DMS114 treated with DMSO at 0.1 percent for 48 hours (cell line): ENCODE measurements at regions not wholly inside any gene's neighbourhood (a gene's known extent, or its start where the extent isn't known, plus 50 kb on each side); places are given as distances from the start of the nearest gene placed in this dataset.
"Not testable (repeated sequence)": the region's sequence is repeated elsewhere in the genome, so short reads cannot be mapped to it uniquely, and the experiment has no call there.

Experiments used
- DNase-seq: peaks from one replicate; lab custom pipeline; 2025; ENCODE audit not compliant: unreplicated experiment; lab: John Stamatoyannopoulos, UW

DNA sequence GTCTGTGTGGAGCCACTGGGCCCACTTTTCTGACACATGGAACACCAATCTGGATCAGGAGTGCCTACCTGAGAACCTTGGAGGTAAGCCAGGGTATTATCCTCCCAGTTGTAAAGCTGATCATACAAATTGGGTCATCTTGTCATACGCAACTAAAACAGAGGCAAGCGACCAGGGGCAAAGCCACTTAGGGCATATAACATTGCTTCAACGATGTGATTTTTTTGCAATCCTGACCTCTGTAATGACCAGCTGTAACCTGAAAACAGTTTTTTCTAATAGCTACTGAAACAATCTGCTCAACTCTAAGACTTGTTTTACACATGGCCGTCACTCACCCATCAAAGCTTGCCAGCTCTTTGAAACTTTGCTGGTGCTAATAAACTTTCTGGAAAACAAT, 261.5 kb upstream of the AGTR2 start:
- DNase-seq: no peak

DNA sequence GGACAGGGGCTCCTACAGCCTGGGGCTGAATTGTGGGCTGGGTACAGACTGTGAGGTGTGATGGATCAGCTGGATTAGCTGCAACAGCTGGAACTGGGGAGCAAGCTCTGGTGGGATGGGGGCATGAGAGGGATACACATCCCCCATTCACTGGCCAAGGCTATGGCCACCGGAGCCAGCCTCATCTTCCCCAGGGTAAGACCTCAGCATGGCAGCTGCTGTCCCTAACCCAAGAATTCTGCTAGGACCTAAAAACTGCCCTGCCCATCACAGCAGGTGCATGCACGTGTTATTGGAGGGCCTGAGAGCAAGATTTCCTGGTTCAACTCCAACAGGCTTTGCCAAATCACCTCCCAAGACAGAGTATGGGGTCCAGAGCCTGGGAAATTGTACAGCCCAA, 258.6 kb upstream of the AGTR2 start:
- DNase-seq: no peak

DNA sequence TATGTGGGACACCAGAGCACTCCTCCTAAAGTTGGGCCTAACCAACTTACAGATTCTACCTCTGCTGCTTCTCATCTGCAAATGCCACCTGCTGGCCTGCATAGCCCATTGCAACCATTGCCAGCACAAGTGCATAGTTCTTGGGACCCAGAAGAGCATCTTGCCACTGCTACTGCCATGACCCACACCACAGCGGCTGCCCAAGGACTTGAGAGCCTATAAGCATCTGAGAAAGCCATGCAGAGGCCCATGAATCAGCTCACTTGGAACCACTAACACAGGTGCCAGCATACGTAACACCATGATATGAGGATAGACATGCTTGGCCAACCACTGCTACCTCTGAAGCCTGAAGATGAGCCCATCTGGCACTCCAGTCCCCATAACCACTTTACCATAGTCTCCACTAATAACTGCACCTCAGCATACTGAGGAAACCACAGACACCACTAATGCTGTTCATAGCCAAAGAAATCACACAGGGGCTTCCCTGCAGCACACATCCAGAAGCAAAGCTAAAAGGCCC, 258.1 kb upstream of the AGTR2 start:
- no peak for DNase-seq

DNA sequence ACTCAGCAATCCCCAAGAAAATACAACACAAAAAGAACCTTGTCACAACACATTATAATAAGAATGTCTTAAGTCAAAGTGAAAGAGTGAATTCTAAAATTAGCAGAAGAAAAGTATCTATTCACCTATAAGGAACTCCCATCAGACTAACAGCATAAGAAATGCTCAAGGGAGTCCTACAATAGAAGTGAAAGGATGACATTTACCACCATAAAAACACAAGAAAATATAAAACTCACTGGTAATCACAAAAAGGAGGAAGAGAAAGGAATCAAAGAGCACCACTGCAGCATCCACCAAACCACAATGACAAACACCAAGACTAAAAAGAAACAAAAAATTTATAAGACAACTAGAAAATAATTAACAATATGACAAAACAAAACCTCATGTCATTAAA, 257.0 kb upstream of the AGTR2 start:
- DNase-seq: no peak

DNA sequence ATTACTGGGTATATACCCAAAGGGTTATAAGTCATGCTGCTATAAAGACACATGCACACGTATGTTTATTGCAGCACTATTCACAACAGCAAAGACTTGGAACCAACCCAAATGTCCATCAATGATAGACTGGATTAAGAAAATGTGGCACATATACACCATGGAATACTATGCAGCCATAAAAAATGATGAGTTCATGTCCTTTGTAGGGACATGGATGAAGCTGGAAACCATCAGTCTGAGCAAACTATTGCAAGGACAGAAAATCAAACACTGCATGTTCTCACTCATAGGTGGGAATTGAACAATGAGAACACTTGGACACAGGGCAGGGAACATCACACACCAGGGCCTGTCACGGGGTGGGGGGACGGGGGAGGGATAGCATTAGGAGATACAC, 254.9 kb upstream of the AGTR2 start:
- not testable (repeated sequence) for DNase-seq

DNA sequence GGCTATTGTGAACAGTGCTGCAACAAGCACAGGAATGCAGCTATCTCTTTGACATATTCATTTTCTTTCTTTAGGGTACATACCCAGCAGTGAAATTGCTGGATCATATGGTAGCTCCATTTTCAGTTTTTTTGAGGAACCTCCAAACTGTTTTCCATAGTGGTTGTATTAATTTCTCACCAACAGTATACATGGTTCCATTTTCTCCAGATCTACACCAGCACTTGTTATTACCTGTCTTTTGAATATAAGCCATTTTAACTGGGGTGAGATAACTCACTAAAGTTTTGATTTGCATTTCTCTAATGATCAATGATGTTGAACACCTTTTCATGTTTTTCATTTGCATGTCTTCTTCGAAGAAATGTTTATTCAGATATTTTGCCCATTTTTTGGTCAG, 241.1 kb upstream of the AGTR2 start:
- DNase-seq: no peak

DNA sequence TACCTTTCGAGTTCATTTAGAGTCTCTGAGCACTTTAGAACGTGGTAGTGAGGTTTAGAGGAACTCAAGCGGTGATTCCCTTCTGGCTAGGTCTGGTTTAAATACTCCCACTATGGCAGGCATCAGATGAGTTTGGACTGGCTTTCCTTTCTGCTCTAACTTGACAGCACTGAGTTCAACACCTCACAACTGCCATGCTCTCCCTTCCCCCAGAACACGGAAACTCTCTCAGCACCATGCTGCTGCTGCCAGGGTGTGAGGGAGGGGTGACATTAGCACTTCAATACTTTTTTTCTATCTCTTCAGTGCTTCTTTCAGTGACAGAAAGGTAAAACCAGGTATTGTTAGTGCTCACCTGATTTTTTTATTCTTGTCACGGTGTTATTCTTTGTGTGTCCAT, 234.5 kb upstream of the AGTR2 start:
- DNase-seq: no peak

DNA sequence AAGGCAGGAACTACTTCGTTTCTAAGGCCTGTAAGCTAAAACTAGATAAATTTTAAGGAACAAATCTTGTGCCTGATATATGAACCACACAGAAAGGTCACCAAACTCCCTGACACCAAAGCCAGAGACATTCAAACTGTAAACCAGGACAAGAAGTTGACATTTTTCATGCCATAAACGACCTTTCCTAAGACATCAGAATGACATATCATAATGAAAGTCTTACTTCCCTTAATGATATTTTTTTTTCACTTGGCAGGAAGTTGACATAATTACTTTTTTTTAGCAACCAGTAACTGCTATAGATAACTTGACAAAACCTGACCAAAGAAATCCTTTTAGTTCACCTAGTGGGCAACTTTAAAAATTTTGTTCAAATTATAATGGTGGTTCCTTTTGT, 231.5 kb upstream of the AGTR2 start:
- DNase-seq: no peak

DNA sequence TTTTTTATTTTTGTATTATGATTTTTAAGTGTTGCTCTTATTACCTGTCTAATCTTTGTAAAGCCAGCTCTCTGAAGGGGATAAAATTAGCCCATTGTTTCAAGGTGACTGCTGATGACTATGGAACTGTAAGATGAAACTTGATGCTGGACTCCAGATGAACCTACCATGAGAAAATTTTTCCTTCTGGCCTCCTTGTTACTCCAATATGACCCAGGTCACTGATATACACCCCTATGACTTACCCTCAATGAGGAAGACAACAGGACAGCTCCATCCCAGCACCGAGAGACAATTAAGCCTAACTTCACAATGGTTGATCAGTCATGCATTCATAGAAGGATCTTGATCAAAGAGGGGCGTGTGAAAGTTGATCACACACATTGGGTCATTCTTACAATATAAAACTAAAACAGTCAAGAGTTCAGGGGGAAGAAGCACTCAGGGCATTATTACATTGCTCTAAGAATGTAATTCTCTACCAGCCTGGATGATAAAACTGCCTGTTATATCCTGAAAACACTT, 230.8 kb upstream of the AGTR2 start:
- DNase-seq: no peak

DNA sequence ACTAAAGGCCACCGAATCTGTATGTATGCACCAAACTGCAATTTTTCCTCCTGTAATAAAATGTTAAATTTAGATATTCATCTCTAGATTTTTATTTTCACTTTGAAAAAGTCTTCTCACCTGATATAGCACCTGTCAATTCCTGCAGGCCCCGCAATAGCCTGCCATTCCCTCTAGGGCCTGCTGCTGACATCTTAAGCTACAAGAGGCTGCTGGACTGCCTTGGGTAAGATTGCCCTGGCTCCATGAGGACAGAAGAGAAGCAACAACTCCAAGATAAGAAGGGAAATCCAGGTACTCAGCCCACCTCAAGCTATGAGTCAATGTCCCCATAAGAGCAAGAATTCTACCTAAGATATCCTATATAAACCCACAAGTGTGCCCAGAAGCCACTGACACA, 230.2 kb upstream of the AGTR2 start:
- no peak for DNase-seq

DNA sequence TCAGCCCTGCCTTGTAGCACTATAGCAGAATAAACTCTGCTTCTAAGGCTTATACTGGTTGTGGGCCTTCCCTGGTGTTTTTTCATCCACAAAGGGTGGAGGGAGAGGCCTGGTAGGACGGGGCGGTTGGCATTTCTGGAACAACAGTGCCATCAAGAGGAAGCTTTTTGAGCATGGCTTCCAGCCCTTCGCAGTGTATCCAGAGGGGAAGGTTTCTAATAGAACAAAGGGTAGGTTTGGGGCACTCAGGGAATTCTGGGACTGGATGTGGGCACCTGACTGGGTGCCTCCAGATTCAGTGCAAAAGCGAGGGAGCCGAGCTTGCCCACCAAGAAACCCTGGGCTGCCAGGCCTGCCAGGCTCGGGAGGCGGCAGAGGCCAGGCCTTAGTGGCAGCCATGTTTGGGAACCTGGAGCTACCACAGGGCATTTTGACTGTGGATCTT, 229.6 kb upstream of the AGTR2 start:
- no peak for DNase-seq

DNA sequence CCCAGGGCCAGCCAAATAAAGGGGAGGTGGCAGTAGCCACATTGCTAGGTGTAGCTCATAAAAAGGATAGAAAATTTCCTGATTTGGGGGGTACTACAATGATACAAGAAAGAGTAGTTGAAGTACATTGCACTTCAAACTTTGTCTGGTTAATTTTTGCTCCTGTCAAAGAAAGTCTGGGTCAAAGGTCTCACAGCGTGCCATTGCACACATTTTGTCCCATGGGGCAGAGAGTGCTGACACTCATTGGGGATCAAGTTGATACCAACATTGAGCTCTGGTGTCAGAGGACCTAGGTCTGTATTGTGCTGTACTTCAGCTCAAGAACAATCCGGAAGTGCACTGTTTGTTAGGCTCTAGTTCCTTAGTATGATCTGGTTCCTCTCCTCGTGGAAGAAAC, 229.2 kb upstream of the AGTR2 start:
- no peak for DNase-seq

DNA sequence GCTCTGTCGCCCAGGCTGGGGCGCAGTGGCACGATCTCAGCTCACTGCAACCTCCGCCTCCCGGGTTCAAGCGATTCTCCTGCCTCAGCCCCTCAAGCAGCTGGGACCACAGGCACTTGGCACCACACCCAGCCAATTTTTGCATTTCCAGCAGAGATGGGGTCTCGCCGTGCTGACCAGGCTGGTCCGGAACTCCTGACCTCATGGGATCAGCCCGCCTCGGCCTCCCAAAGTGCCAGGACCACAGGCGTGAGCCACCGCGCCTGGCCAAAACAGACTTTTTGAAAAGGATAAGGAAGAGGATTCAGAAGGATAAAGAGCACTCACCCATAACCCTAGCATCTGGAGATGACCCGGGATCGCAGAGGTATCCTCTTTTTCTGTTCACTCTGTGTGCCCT, 224.5 kb upstream of the AGTR2 start:
- DNase-seq: no peak

DNA sequence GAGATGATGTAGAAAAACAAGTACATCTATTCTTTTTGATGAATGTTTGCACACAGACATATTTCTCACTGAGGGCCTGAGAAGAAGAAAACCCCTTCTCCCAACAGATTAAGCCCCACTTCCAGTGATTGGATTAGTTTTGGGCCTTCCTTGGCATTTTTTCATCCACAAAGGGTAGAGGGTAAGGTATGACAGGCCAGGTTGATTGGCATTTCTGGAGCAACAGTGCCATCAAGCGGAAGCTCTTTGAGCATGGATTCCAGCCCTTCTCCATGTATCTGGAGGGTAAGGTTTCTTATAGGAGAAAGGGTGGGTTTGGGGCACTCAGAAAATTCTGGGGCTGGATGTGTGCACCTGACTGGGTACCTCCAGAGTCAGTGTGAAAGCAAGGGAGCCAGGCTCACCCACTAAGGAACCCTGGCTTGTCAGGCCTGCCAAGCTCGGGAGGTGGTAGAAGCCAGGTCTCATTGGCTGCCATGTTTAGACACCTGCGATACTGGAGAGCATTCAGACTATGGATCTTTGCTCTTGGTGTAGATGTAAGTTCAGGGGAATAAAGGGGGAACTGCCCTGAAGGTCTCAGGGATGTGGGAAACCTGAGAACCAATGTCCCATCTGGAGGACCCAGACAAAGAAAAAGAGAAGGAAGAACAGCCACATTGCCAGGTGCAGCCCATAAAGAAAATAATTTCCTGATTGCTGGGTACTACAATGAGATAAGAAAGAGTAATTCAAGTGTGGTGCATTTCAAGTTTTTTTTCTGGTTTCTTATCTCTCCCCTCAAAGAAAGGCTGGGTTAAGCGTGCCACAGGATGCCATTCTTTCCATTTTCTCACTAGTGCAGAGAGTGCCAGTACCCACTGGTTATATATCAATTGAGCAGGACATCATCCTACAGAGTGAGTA, 222.3 kb upstream of the AGTR2 start:
- DNase-seq: no peak

DNA sequence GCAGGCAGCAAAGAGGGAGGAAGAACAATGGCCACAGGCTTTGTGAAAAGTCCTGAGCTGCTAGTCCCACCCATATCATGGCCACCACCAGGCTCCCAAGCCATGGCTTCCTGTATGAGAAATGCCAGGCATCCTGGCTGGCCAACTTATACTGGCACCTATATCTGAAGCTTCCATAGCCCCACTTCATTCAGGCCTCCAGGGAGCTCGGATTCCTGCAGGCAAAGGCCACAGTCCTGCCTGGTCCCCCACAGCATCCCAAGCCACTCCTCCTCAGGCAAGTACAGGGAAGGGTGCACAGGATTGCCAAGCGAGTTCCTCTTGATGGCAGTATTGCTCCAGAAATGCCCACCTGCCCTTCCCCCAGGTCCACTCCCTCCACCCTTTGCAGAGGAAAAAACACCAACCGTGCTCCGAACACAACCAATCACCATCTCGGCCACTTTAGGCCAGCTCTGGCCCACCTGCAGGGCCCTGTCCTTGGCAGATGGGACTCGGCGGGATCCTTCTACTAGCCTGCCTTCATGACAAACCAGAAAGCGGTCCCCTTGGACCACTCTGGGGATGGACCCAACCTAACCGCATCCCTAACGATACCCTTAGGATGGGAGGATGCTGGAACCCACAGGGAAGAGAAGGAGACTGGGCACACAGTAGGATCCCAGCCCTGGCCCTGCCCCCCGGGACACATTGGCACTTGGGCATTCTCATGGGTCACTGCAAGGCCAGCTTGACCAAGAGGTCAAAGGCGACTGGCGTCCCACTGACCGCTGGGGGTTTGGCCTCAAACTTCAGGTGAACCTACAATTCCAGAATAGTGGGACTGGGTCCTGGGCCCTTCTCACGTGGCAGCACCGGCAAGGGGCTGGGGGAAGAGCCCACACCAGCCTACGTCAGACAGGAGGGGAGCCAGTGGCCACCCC, 220.4 kb upstream of the AGTR2 start:
- no peak for DNase-seq

DNA sequence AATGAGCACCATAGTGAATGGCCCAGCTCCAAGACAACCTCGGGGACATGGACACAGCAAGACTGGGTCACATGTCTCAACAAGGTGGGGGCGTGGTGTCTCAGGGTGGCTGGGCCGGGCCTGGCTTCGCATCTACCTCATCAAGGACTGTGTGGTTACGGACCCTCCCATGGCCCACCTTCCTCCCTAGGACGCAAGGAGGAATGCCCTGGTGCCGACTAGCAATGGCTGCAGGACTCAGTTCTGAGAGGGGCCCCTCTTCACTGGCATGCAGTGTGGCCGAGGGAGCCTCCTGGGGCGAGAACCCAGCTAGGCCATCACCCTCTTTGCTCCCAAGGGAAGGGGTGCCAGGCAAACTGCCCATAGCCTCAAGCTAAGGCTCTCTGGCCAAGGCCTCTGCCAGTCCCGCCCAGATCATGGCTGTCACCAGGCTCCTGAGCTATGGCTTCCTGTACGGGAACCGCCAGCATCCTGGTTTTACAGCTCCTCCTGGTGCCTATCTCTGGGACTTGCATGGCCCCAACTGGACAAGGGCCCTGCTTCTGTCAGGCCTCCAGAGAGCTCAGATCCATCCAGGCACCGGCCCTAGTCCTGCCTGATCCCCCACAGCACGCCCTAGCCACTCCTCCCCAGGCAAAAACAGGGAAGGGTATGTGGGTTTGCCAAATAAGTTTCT, 218.0 kb upstream of the AGTR2 start:
- DNase-seq: no peak

DNA sequence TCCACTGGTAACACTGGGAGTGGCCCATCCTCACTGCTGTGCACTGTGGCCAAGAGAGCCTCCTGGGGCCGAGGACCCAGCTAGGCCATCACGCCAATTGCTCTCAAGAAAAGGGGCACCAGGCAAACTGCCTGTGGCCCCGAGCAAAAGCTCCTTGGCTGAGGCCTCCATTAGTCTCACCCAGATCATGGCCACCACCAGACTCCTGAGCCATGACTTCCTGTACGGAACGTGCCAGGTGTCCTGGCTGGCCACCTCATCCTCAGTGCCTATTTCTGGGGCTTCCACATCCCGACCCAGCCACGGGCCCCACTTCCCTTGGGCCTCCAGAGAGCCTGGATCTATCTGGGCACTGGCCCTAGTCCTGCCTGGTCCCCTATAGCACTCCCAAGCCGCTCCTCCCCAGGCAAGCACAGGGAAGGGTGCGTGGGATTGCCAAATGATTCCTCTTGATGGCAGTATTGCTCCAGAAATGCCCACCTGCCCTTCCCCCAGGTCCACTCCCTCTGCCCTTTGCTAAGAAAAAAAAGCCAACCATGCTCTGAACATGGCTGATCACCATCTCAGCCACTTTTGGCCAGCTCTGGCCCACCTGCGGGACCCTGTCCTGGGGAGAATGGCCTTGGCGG, 212.6 kb upstream of the AGTR2 start:
- no peak for DNase-seq

DNA sequence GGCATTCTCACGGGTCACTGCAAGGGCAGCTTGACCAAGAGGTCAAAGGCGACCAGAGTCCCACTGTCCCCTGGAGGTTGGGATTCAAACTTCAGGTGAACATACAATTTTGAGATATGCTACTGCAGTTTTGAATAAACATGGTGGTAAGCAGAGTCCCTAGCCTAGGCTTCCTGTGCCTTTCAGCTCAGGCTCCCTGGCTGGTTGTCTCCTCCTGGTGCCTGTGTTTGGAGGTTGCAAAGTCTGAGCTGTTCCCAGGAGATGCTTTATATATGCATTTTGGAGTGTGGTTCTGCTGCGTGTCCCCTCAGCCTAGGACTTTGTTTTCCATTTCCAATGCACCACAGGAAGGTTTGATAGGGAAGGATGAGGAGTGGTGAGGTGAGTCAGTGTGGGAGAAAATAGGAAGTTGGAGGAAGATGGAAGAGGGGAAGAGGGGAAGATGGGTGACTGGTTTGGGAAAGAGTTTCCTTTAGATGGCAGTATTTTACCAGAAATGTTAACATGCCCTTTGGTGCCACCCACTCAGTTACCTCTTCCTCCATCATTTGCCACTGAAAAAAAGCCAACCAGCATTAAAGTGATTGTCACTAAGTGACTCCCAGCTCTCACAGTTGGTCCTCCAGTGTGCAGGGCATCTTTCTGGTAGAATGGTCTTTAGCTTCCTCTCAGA, 211.7 kb upstream of the AGTR2 start:
- DNase-seq: no peak

DNA sequence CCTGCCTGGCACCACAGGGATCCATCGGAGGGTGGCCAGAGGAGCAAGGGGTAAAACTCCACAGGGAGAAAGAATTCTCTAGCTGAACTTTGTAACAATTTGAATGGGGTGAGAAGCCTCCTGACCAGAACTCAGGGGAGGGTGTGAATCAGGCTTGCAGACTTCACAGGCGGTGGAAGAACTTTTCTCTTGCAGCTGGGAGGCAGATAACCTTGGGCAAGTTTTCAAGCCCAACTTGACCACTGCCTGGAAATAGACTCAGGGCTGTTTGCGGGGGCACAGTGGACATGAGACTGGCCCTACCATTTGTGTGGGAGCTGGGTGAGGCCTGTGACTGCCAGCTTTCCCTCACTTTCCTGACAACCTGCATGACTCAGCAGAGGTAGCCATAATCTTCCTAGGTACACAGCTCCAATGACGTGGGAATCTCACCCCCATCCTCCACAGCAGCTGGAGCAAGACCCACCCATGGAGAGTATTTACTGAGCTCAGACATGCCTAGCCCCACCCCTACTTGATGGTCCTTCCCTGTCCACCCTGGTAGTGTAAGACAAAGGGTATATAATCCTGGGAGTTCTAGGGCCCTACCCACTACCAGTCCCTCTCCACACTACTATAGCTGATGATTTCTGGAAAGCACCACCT, 210.0 kb upstream of the AGTR2 start:
- DNase-seq: no peak
